H1 (cell line): ENCODE measurements at regions not wholly inside any gene's neighbourhood (a gene's known extent, or its start where the extent isn't known, plus 50 kb on each side); places are given as distances from the start of the nearest gene placed in this dataset.

Experiments
- CBX5 ChIP-seq: fragments of 300-800, 300-1000 bp; sonication (generic); IDR thresholded peaks from 2 replicates; pipeline ENCODE4 v1.7.1; 2016; ENCODE audit warnings: antibody characterized with exemption, low read length, low read depth
- CHD7 ChIP-seq: fragments of 300-600 bp; sonication (generic); IDR thresholded peaks from 2 replicates; pipeline ENCODE4 v1.7.1; 2012; ENCODE audit warnings: low read length, moderate library complexity, mild to moderate bottlenecking, inconsistent platforms; ENCODE audit not compliant: insufficient replicate concordance
- EP300 ChIP-seq, 2 experiments: IDR thresholded peaks; 1 replicate in 1 of 2; 2 replicates in 1 of 2; pipeline ENCODE4 v1.6.1; 2011 to 2012; ENCODE audit warnings: low read depth in 2 of 2, low read length in 2 of 2, mild to moderate bottlenecking in 2 of 2, borderline replicate concordance in 1 of 2, inconsistent platforms in 1 of 2, moderate library complexity in 1 of 2
- PHF8 ChIP-seq: fragments of 200-600 bp; sonication (generic); conservative IDR thresholded peaks from 2 replicates; pipeline ENCODE4 v1.7.1; 2012; ENCODE audit warnings: low read depth, mild to moderate bottlenecking, inconsistent platforms, low read length, moderate library complexity
- RAD21 ChIP-seq, 2 experiments: IDR thresholded peaks in 1 of 2; conservative IDR thresholded peaks in 1 of 2; 2 replicates each; pipeline ENCODE4 v1.6.1; 2011; ENCODE audit warnings: low read depth in 2 of 2, low read length in 2 of 2, improper control_type of control experiment in 1 of 2, inconsistent platforms in 1 of 2, mild to moderate bottlenecking in 1 of 2, moderate library complexity in 1 of 2
- RNF2 ChIP-seq: fragments of 200-900, 300-1000 bp; sonication (generic); IDR thresholded peaks from 2 replicates; pipeline ENCODE4 v1.7.1; 2016; ENCODE audit warnings: borderline replicate concordance, low read depth, mild to moderate bottlenecking, antibody characterized with exemption, low read length; ENCODE audit not compliant: poor library complexity, severe bottlenecking; ENCODE audit errors: missing control alignments
- TEAD4 ChIP-seq: IDR thresholded peaks from 2 replicates; pipeline ENCODE4 v1.6.1; 2012; ENCODE audit warnings: low read depth, low read length, inconsistent platforms, mixed read lengths
- ZNF274 ChIP-seq: IDR thresholded peaks from 2 replicates; pipeline ENCODE4 v1.7.0; 2012; ENCODE audit warnings: low read length, borderline replicate concordance; ENCODE audit errors: extremely low read depth
- TF ChIP-seq, protein P1 (sequence below): IDR thresholded peaks from 2 replicates; pipeline ENCODE4 v1.6.1; 2012; ENCODE audit warnings: inconsistent platforms

DNA sequence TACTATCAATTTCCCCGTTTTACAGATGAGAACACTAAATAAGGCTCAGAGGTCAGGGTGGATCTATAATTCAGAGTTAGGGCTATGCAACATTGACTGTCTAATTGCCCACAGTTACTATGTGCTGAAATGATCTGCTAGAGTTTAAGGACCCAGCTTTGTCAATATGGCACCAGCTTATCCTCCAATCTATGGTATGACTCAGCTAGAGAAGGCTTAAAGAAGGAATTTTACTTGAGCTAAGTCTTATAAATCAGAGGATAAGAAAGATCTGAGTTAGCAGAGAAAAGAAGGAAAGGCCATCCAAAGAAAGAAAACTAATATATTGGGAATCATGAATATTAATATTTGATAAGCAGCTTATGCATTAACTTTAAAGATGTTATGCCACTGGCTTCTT, 78.1 kb downstream of the ASB9 start (continued):
- no peak for TF ChIP-seq CHD7
- TF ChIP-seq PHF8 = no peak
- TF ChIP-seq EP300 (IDR thresholded peaks at IDR 0.05; ENCODE audit: borderline replicate concordance in 1 of 2, low read depth in 2 of 2, low read length in 2 of 2) = no peak
- TF ChIP-seq, protein P1, sequence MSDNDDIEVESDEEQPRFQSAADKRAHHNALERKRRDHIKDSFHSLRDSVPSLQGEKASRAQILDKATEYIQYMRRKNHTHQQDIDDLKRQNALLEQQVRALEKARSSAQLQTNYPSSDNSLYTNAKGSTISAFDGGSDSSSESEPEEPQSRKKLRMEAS = no peak
- TF ChIP-seq ZNF274 = no peak
- no peak for TF ChIP-seq CBX5
- TF ChIP-seq RNF2 = no peak
- TF ChIP-seq RAD21 (IDR thresholded peaks at IDR 0.05 in 1 of 2, conservative IDR thresholded peaks at IDR 0.05 in 1 of 2; ENCODE audit: low read depth in 2 of 2, low read length in 2 of 2) = no peak
- TF ChIP-seq TEAD4 = no peak
